AG09319 (cell line): ENCODE measurements at regions not wholly inside any gene's neighbourhood (a gene's known extent, or its start where the extent isn't known, plus 50 kb on each side); places are given as distances from the start of the nearest gene placed in this dataset.

ENCODE experiments used
- DNase-seq: peaks from one replicate; pipeline ENCODE4 v3.0.0-alpha.2; 2010; ENCODE audit warnings: low read depth; ENCODE audit errors: extremely low read depth
- TF ChIP-seq, protein P1 (sequence below): IDR thresholded peaks from 2 replicates; pipeline ENCODE4 v1.5.1; 2011; ENCODE audit warnings: low read depth, mild to moderate bottlenecking, inconsistent platforms, low read length, moderate library complexity

DNA sequence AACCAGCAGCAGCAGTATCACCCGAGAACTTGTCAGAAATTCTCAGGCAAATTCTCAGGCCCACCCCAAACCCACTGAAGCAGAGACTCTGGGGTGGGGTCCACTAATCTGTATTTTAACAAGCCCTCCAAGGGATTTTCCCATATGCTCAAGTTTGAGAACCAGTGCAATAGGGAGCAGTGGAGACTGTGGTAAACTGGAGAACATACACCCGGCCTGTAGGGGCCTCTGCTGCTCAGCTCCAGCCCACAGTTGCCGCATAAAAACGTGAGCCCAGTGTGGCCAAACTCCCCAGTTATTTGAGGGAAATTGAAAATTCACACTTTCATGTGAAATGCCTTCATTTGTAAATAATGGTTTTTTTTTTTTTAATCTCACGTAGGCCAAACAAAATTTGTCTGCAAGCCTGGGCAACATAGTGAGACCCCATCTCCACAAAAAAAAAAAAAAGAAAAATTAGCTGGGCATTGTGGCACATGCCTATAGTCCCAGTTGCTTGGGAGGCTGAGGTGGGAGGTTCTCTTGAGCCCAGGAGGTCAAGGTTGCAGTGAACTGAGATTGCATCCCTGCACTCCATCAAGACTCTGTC, 97.6 kb upstream of the ZMIZ1 start:
- DNase-seq, result no peak
- TF ChIP-seq, protein P1, sequence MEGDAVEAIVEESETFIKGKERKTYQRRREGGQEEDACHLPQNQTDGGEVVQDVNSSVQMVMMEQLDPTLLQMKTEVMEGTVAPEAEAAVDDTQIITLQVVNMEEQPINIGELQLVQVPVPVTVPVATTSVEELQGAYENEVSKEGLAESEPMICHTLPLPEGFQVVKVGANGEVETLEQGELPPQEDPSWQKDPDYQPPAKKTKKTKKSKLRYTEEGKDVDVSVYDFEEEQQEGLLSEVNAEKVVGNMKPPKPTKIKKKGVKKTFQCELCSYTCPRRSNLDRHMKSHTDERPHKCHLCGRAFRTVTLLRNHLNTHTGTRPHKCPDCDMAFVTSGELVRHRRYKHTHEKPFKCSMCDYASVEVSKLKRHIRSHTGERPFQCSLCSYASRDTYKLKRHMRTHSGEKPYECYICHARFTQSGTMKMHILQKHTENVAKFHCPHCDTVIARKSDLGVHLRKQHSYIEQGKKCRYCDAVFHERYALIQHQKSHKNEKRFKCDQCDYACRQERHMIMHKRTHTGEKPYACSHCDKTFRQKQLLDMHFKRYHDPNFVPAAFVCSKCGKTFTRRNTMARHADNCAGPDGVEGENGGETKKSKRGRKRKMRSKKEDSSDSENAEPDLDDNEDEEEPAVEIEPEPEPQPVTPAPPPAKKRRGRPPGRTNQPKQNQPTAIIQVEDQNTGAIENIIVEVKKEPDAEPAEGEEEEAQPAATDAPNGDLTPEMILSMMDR, result no peak; the same call in none of the 2 replicates

- peak; percentile 37 for DNase-seq
- TF ChIP-seq, protein P1, result no peak
Measured at GRCh38 chr10:78972160-78972946, 96.4 kb upstream of the ZMIZ1 start.

DNA sequence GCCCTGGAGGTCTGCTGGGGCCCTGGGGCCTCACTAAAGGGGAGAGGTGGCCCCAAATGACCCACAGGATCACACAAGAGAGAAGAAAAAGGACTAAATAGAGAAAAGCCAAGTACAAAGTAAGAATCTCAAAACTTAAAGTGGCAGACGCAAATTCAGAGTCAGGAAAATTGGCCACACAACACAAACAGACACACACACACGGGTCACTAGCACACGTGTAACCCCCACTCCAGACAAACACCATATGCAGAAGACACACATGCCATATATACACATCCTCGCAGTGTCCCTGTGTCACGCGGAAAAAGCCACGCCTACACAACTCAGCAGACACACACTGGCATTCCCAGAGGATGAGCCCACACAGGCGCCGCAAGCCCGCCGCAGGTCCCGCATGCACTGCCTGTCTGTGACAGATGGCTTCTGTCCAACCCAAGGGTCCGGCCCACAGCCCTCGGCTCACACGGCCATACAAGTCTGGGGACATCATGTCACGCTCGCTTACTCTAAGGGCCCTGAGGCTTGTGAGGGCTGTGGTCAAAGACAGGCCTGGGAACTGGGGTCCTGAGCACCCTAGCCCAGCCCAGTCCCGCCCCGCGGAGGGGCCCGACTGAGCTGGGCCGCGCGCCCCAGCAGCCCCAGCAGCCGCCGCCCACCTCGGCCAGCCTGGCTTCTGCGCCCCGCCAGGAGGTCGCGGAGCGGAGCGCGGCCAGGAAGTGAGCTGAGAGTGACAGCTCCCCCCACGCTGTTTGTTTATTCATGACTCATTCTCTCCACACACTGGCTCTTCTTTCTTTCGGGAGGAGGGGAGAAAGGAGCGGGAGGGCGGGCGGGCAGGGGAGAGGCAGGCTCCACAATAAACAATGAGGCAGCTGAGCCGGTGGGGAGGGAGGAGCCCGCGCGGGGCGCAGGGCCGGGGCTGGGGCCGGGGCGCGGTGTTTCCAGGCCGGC, 95.5 kb upstream of the ZMIZ1 start:
- DNase-seq, result peak; percentile 80
- TF ChIP-seq, protein P1, result no peak

DNA sequence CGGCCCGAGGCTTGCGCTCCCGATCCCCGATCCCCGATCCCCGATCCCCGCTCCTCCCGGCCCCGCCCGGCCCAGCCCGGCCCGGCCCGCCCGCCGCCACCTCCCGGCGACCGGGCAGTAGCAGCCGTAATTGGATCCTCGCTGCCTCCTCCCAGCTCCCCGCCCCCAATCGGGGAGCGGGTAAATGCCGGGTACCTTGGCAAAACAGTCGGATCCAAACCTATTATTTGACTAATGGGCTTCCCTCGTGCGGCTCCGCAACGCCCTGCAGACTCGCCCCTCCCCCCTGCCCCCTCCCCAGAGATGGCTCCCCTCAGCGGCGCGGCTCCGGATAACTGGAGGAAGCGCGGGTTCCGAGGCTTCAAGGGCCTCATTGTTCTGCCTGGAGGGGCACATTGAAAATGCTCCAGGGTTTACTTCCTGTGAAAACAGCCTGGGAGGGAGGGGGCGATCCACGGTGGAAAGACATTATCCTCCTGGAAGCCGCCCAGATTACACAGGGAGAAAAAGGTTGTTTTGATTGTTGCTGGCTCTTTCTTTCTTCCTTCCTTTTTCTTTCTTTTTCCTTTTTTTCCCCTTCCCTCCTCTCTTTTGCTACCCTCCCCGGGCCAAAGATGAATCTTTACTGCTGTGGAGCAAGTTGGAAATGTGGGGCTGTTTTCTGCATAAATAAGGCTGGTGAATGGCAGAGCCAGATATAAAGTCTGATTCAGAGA, 94.7 kb upstream of the ZMIZ1 start:
- TF ChIP-seq, protein P1, result no peak; the same call in none of the 2 replicates
- peak; percentile 22 for DNase-seq

DNA sequence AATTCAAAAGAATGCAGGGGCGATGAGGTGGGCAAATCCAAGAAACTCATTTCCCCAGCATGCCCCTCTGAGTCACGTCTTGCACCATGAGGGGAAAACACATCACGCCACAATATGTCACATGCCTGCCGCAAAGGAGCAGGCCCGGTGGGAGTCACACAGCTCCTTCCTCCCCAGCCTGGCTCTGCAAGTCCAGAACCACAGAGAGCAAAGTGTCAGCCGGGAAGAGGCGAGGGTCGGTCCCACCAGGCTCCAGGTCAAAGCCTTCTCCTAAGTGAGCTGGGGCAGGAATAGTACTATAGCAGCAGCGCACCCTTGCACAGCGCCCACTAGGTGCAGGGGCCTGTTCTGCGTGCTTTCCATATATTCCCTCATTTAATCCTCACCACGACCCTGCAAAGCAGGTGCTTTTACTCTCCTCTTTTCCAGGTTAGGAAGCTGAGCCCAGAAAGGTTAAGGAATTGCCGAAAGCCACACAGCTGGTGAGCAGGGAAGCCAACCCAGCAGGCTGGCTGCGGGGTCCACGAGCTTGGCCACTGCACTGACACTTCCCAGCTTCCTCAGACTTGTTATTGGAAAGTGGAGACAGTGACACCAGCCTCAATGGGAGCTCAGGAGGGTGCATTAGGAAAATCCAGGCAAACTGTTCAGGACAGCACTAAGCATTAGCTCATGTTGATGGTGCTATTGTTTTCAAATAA, 94.0 kb upstream of the ZMIZ1 start:
- TF ChIP-seq, protein P1, result peak; percentile 66
- peak; percentile 39 for DNase-seq

DNA sequence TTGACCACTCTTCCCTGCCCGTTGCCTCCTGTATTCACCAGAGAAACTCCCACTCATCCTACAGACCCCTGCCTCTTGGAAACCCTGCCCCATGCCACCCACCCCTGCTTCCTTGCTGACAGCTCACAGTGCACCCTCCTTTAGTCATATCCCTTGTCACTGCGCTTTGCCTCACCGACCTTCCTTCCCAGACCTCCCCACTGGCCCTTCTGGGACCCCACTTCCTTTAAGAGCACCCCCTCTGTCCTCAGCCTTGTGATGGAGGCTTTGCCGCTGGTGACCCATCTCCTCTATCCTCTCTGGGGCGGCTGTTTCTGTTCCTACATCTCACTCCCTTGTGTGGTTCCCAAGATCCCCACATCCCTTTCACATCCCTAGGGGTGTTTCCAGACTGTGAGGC, 92.8 kb upstream of the ZMIZ1 start:
- TF ChIP-seq, protein P1, result no peak
- DNase-seq, result no peak
